ENCODE measurements at regions not wholly inside any gene's neighbourhood (a gene's known extent, or its start where the extent isn't known, plus 50 kb on each side); places are given as distances from the start of the nearest gene placed in this dataset.
A peak's percentile ranks its signal among the peaks of the same experiment; 100 is the strongest.

- intact Hi-C loops (cut with DNase I; ENCODE audit: low total_unique reads) = no loop called here
- 71 to 73% methylated on average over 3 of the region's 3 CpGs for WGBS, 2 donors
These were observed 192.1 kb upstream of the NCKAP5 start for GRCh38 chr2:133760376-133760775.

GRCh38 chr2:133765658-133766057 lies 197.4 kb upstream of the NCKAP5 start:
- TF ChIP-seq CTCF (IDR thresholded peaks at IDR 0.05) (no peak), POLR2A (IDR thresholded peaks at IDR 0.05) (no peak)
- intact Hi-C loops (cut with DNase I; ENCODE audit: low total_unique reads) = no loop called here
- H3K4me1 ChIP-seq = peaks cover 7% of the 10 kb centered on the region
- no peaks in the 10 kb centered on the region for H3K27me3 ChIP-seq
- H3K4me3 ChIP-seq = no peak overlapping the region
- no peaks in the 10 kb centered on the region for H3K36me3 ChIP-seq (ENCODE audit: low read depth, missing control alignments)
- H3K9me3 ChIP-seq = no peaks in the 10 kb centered on the region
- 51 to 57% methylated on average over 2 of the region's 2 CpGs for WGBS, 2 donors
- DNase-seq = peak; percentile 79
- peak overlapping the region in 1 of 2 donors; percentile 84 for H3K27ac ChIP-seq

More at GRCh38 chr2:133760376-133760775, 192.1 kb upstream of the NCKAP5 start:
- Histone ChIP-seq H3K4me1 (peaks cover 12% of the 10 kb centered on the region), H3K27ac (no peak overlapping the region), H3K36me3 (ENCODE audit: low read depth, missing control alignments) (no peaks in the 10 kb centered on the region), H3K4me3 (no peak overlapping the region), H3K9me3 (no peaks in the 10 kb centered on the region), H3K27me3 (no peaks in the 10 kb centered on the region)
- no peak for DNase-seq
- TF ChIP-seq CTCF (IDR thresholded peaks at IDR 0.05) (no peak), POLR2A (IDR thresholded peaks at IDR 0.05) (no peak)

- no peak for DNase-seq
- Histone ChIP-seq H3K36me3 (ENCODE audit: low read depth, missing control alignments) (no peaks in the 10 kb centered on the region), H3K27ac (peak overlapping the region in 1 of 2 donors; percentile 63), H3K27me3 (no peaks in the 10 kb centered on the region), H3K9me3 (no peaks in the 10 kb centered on the region), H3K4me3 (no peak overlapping the region), H3K4me1 (peaks cover 7% of the 10 kb centered on the region)
- intact Hi-C loops (cut with DNase I; ENCODE audit: low total_unique reads) = no loop called here
- TF ChIP-seq CTCF (IDR thresholded peaks at IDR 0.05) (no peak), POLR2A (IDR thresholded peaks at IDR 0.05) (no peak)
These were observed 198.0 kb upstream of the NCKAP5 start for GRCh38 chr2:133766164-133766832.

GRCh38 chr2:133768256-133768655 lies 200.0 kb upstream of the NCKAP5 start:
- no peak overlapping the region for H3K4me3 ChIP-seq
- no peaks in the 10 kb centered on the region for H3K27me3 ChIP-seq
- intact Hi-C loops (cut with DNase I; ENCODE audit: low total_unique reads) = no loop called here
- H3K27ac ChIP-seq = peak overlapping the region in 1 of 2 donors; percentile 63
- H3K36me3 ChIP-seq (ENCODE audit: low read depth, missing control alignments) = no peaks in the 10 kb centered on the region
- TF ChIP-seq POLR2A (IDR thresholded peaks at IDR 0.05) (no peak), CTCF (IDR thresholded peaks at IDR 0.05) (no peak)
- DNase-seq = peak; percentile 50
- no peaks in the 10 kb centered on the region for H3K9me3 ChIP-seq
- H3K4me1 ChIP-seq = peaks cover 7% of the 10 kb centered on the region
- 56 to 70% methylated on average over 2 of the region's 2 CpGs for WGBS, 2 donors
